ENCODE measurements at regions not wholly inside any gene's neighbourhood (a gene's known extent, or its start where the extent isn't known, plus 50 kb on each side); places are given as distances from the start of the nearest gene placed in this dataset.

- H3K36me3 ChIP-seq (ENCODE audit: control insufficient read depth in 2 of 4, insufficient read depth in 4 of 4, low read length in 3 of 4) = no peaks in the 10 kb centered on the region
- H4K20me1 ChIP-seq (replicated peaks in 1 of 2; ENCODE audit: control insufficient read depth in 1 of 2, insufficient read depth in 2 of 2, low read length in 2 of 2) = no peaks in the 10 kb centered on the region
- H4K5ac ChIP-seq (ENCODE audit: insufficient read length, low read depth, low read length) = no peak overlapping the region
- no peak overlapping the region for H3K27ac ChIP-seq (ENCODE audit: low read depth, low read length)
- peaks cover 0 to 8% (median under 1%) of the 10 kb centered on the region in 4 experiments; a peak in 1 of 7 replicates for H3K4me1 ChIP-seq (replicated peaks in 1 of 4; ENCODE audit: control insufficient read depth in 3 of 4, insufficient read depth in 4 of 4, low read length in 3 of 4)
- CTCF ChIA-PET (ENCODE audit: partially characterized antibody) = interaction anchor here (1.1 to 1.5 kb wide), 2 partner anchors 50 to 61 kb away, joined by 3 to 4 read pairs; no protein-coding TSS in a partner anchor
- WGBS, 2 experiments (ENCODE audit: extremely low coverage in 1 of 2, insufficient coverage in 1 of 2, insufficient read length in 1 of 2, insufficient replicate concordance in 2 of 2, low coverage in 1 of 2, low lambda C conversion rate in 2 of 2, missing lambda C conversion rate in 1 of 2) = 86% methylated on average over 2 of the region's 2 CpGs; no CpG with 5 or more reads in 1 of the 2 experiments
- H3K9ac ChIP-seq (replicated peaks in 1 of 4; ENCODE audit: extremely low read depth in 1 of 4, low read depth in 3 of 4, low read length in 3 of 4) = no peak overlapping the region
- H2BK120ac ChIP-seq (replicated peaks; ENCODE audit: low read depth, low read length) = no peak overlapping the region
- no peaks in the 10 kb centered on the region for H3K79me1 ChIP-seq (ENCODE audit: low read depth, low read length)
- no peak overlapping the region for H3K4me2 ChIP-seq (ENCODE audit: insufficient read depth in 1 of 2, low read depth in 2 of 2, low read length in 2 of 2)
- H3K9me3 ChIP-seq (ENCODE audit: insufficient read depth in 2 of 2, low read depth in 1 of 2, low read length in 1 of 2) = no peaks in the 10 kb centered on the region
- H3K23me2 ChIP-seq (ENCODE audit: low read depth, low read length) = no peaks in the 10 kb centered on the region
- H3K79me2 ChIP-seq (ENCODE audit: control insufficient read depth in 1 of 2, insufficient read depth in 2 of 2, low read length in 2 of 2) = no peaks in the 10 kb centered on the region
- H2BK12ac ChIP-seq (ENCODE audit: low read depth, low read length) = no peak overlapping the region
- POLR2A ChIA-PET (ENCODE audit: partially characterized antibody) = no interaction called here
- H3K4ac ChIP-seq (replicated peaks; ENCODE audit: insufficient read length, low read depth, low read length) = no peak overlapping the region
- no peak overlapping the region for H3K18ac ChIP-seq (ENCODE audit: extremely low read depth, low read length)
- H2BK20ac ChIP-seq (ENCODE audit: low read length) = no peak overlapping the region
- DNase-seq (ENCODE audit: low read depth in 1 of 2, low spot score in 2 of 2) (no peak), FAIRE-seq (no peak)
- no peak overlapping the region for H2BK5ac ChIP-seq (ENCODE audit: low read depth, low read length)
- H2BK15ac ChIP-seq (ENCODE audit: low read length) = no peak overlapping the region
- no peak overlapping the region for H3K23ac ChIP-seq (ENCODE audit: insufficient read length)
- H3K4me3 ChIP-seq (ENCODE audit: extremely low read depth in 1 of 4, insufficient read depth in 2 of 4, low read depth in 3 of 4, low read length in 4 of 4) = no peak overlapping the region
- no peak overlapping the region for H3K56ac ChIP-seq (replicated peaks; ENCODE audit: insufficient read length, low read depth, low read length)
- no peaks in the 10 kb centered on the region for H3K27me3 ChIP-seq (replicated peaks in 1 of 4; ENCODE audit: control insufficient read depth in 3 of 4, extremely low read depth in 1 of 4, insufficient read depth in 3 of 4, low read length in 3 of 4)
- no peak overlapping the region for H4K91ac ChIP-seq (replicated peaks; ENCODE audit: insufficient read length, low read length)
- H2AK5ac ChIP-seq (ENCODE audit: low read depth, low read length) = no peak overlapping the region; the same call in 1 of the 2 replicates
- no peak overlapping the region for H4K8ac ChIP-seq (ENCODE audit: extremely low read depth, insufficient read depth, low read length)
- H3K14ac ChIP-seq (ENCODE audit: insufficient read length) = no peak overlapping the region
- H2AFZ ChIP-seq (ENCODE audit: low read length) = no peak overlapping the region
- no peak for TF ChIP-seq BACH1 (IDR thresholded peaks at IDR 0.05; ENCODE audit: low read length)
Measured at GRCh38 chr16:65828296-65828695, 538.2 kb upstream of the CDH5 start.

Data from H1 (cell line).